ENCODE measurements at regions not wholly inside any gene's neighbourhood (a gene's known extent, or its start where the extent isn't known, plus 50 kb on each side); places are given as distances from the start of the nearest gene placed in this dataset.

DNA sequence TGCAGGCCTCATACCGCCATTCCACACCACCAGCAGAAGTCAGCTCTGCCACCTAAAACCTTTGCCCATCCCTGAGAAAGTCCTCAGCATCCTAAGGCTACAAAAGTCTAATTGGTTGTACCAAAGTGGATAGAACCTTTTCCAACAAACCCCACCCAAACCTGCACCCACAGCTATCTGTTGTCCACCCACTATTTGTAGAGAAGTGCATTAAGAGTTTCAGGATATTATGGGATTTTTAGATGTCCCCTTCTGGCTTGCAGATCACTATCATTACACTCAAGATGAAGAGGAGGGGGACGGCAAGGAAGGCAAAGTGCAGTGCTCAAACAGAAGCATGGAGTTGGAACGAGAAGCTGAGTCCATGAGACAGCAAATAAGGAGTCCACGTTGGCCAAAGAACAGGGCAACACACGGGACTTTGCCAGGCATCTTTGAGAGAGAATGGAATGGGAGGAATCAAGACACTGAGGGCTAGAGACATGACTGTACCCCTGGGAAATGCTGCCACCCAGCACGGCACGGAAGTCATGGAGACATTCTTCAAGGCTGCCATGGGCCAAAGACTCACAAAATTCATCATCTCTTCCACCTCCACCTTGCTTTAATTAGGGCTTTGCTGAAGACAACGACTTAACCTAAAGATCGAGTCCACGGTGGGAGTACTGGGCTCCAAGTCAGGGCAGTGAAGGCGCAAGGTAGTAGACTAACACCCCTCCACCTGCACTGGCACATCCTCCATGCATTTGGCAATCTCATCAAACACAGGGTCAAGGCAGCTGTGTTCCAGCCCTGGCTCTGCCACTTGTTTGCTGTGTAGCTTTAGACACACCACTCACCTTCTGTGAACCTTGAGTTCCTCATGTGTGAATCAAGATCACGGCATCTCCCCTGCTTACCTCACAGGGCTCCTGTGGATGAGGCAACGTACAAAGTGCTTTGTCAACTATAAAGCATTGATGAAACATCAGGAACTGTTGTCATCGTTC, 112.9 kb upstream of the TMEM45B start:
- ChIA-PET CTCF (no interaction called here), RAD21 (ENCODE audit: unreplicated experiment) (no interaction called here), SMC1A (ENCODE audit: uncharacterized antibody, unreplicated experiment) (no interaction called here), POLR2A (no interaction called here)
- no peak overlapping the region for H3K9ac ChIP-seq (ENCODE audit: control insufficient read depth, insufficient read depth, low read length)
- no peak overlapping the region for H3K4me3 ChIP-seq
- ATAC-seq = no peak
- TF ChIP-seq FOXM1 (IDR thresholded peaks at IDR 0.05; ENCODE audit: low read depth, low read length) (no peak), GABPA (IDR thresholded peaks at IDR 0.05; ENCODE audit: low read depth) (no peak), MLLT1 (IDR thresholded peaks at IDR 0.05) (no peak)
- TF ChIP-seq, protein P1, sequence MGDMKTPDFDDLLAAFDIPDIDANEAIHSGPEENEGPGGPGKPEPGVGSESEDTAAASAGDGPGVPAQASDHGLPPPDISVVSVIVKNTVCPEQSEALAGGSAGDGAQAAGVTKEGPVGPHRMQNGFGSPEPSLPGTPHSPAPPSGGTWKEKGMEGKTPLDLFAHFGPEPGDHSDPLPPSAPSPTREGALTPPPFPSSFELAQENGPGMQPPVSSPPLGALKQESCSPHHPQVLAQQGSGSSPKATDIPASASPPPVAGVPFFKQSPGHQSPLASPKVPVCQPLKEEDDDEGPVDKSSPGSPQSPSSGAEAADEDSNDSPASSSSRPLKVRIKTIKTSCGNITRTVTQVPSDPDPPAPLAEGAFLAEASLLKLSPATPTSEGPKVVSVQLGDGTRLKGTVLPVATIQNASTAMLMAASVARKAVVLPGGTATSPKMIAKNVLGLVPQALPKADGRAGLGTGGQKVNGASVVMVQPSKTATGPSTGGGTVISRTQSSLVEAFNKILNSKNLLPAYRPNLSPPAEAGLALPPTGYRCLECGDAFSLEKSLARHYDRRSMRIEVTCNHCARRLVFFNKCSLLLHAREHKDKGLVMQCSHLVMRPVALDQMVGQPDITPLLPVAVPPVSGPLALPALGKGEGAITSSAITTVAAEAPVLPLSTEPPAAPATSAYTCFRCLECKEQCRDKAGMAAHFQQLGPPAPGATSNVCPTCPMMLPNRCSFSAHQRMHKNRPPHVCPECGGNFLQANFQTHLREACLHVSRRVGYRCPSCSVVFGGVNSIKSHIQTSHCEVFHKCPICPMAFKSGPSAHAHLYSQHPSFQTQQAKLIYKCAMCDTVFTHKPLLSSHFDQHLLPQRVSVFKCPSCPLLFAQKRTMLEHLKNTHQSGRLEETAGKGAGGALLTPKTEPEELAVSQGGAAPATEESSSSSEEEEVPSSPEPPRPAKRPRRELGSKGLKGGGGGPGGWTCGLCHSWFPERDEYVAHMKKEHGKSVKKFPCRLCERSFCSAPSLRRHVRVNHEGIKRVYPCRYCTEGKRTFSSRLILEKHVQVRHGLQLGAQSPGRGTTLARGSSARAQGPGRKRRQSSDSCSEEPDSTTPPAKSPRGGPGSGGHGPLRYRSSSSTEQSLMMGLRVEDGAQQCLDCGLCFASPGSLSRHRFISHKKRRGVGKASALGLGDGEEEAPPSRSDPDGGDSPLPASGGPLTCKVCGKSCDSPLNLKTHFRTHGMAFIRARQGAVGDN (IDR thresholded peaks at IDR 0.05) = no peak
- H3K27ac ChIP-seq (ENCODE audit: control insufficient read depth, insufficient read depth) = no peak overlapping the region
- H4K20me1 ChIP-seq (ENCODE audit: control insufficient read depth, insufficient read depth) = no peaks in the 10 kb centered on the region
- H3K4me1 ChIP-seq (ENCODE audit: control insufficient read depth, insufficient read depth, low read length) = no peaks in the 10 kb centered on the region
- no peaks in the 10 kb centered on the region; a peak in 2 of 4 replicates for H3K27me3 ChIP-seq (replicated peaks in 1 of 2; ENCODE audit: control insufficient read depth in 2 of 2, insufficient read depth in 2 of 2, low read length in 1 of 2)
- H3K79me2 ChIP-seq (ENCODE audit: control insufficient read depth, insufficient read depth, low read length) = no peaks in the 10 kb centered on the region
- H2AFZ ChIP-seq (ENCODE audit: control insufficient read depth, low read depth, low read length) = no peak overlapping the region
- H3K36me3 ChIP-seq (ENCODE audit: control insufficient read depth in 2 of 2, insufficient read depth in 2 of 2, low read length in 1 of 2) = no peaks in the 10 kb centered on the region
- no peak for DNase-seq (ENCODE audit: low read depth, low spot score)
- in situ Hi-C loops (cut with MboI) = no loop called here
- WGBS (ENCODE audit: insufficient coverage, insufficient replicate concordance, low lambda C conversion rate, missing lambda C conversion rate) = 14% methylated on average over 14 of the region's 14 CpGs
- H3K4me2 ChIP-seq (ENCODE audit: control insufficient read depth, insufficient read depth) = no peak overlapping the region
- BruUV-seq (replicated peaks) = no TSS peak
- intact Hi-C loops (cut with micrococcal nuclease; ENCODE audit: unreplicated experiment) = no loop called here
- no peaks in the 10 kb centered on the region for H3K9me3 ChIP-seq (replicated peaks; ENCODE audit: control insufficient read depth, insufficient read depth, low read length)
- FAIRE-seq = no peak
